HL-60 (cell line): ENCODE measurements at regions not wholly inside any gene's neighbourhood (a gene's known extent, or its start where the extent isn't known, plus 50 kb on each side); places are given as distances from the start of the nearest gene placed in this dataset.

Experiments used
- DNase-seq, 2 experiments: peaks; one replicate each; pipeline ENCODE4 v3.0.0-alpha.2; 2010 to 2020; ENCODE audit warnings: low read depth in 1 of 2, low spot score in 1 of 2
- H3K27ac ChIP-seq: fragments of 250-450 bp; sonication (Bioruptor Pico); replicated peaks from 2 replicates; pipeline ENCODE4 v1.5.1; 2020; ENCODE audit warnings: mild to moderate bottlenecking, moderate library complexity
- H3K27me3 ChIP-seq: fragments of 250-450 bp; sonication (Bioruptor Pico); 2 replicates; pipeline ENCODE4 v1.5.1; 2021; ENCODE audit warnings: mild to moderate bottlenecking, moderate library complexity; ENCODE audit not compliant: insufficient read depth, poor library complexity, severe bottlenecking
- H3K4me3 ChIP-seq: replicated peaks from 2 replicates; pipeline ENCODE4 v1.5.1; 2011; ENCODE audit warnings: mild to moderate bottlenecking, control low read depth, low read length; ENCODE audit not compliant: insufficient read depth
- GABPA ChIP-seq: IDR thresholded peaks from 2 replicates; pipeline ENCODE4 v1.6.1; 2012; ENCODE audit warnings: low read depth
- POLR2AphosphoS5 ChIP-seq: IDR thresholded peaks from 2 replicates; pipeline ENCODE4 v1.6.1; 2012; ENCODE audit warnings: low read depth
- SPI1 ChIP-seq: IDR thresholded peaks from 2 replicates; pipeline ENCODE4 v1.6.1; 2012; ENCODE audit warnings: low read depth, mild to moderate bottlenecking, borderline replicate concordance
- TF ChIP-seq, protein P1 (sequence below): IDR thresholded peaks from one replicate; pipeline ENCODE4 v1.5.1; 2011; ENCODE audit warnings: low read length, control low read depth, inconsistent platforms; ENCODE audit not compliant: insufficient read depth
- TF ChIP-seq, protein P2 (sequence below): IDR thresholded peaks from 2 replicates; pipeline ENCODE4 v1.6.1; 2012; ENCODE audit warnings: low read depth; ENCODE audit not compliant: insufficient replicate concordance

DNA sequence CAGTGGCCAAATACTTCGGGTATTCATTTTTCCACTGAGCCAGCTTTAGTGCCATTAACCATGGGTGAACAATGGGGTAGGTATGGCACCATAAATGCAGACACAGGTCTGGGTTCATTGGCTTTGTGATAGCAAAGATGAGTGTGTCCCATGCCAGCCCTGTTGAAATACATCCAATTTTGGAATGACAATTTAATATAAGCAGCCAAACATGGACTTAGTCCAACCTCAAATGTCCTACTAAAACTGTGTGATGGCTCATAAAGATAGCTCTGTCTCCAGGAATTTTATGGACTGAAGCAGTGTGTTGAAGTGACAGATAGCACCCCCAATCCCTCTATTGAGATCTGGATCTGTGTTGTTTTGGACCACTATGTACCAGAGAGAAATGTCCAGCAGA is 514.9 kb downstream of the RASEF start:
- DNase-seq: no peak
- H3K27ac ChIP-seq: no peak overlapping the region
- H3K27me3 ChIP-seq: no peaks in the 10 kb centered on the region
- TF ChIP-seq POLR2AphosphoS5 (no peak), SPI1 (no peak), GABPA (no peak)
- TF ChIP-seq, protein P1, sequence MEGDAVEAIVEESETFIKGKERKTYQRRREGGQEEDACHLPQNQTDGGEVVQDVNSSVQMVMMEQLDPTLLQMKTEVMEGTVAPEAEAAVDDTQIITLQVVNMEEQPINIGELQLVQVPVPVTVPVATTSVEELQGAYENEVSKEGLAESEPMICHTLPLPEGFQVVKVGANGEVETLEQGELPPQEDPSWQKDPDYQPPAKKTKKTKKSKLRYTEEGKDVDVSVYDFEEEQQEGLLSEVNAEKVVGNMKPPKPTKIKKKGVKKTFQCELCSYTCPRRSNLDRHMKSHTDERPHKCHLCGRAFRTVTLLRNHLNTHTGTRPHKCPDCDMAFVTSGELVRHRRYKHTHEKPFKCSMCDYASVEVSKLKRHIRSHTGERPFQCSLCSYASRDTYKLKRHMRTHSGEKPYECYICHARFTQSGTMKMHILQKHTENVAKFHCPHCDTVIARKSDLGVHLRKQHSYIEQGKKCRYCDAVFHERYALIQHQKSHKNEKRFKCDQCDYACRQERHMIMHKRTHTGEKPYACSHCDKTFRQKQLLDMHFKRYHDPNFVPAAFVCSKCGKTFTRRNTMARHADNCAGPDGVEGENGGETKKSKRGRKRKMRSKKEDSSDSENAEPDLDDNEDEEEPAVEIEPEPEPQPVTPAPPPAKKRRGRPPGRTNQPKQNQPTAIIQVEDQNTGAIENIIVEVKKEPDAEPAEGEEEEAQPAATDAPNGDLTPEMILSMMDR: no peak
- TF ChIP-seq, protein P2, sequence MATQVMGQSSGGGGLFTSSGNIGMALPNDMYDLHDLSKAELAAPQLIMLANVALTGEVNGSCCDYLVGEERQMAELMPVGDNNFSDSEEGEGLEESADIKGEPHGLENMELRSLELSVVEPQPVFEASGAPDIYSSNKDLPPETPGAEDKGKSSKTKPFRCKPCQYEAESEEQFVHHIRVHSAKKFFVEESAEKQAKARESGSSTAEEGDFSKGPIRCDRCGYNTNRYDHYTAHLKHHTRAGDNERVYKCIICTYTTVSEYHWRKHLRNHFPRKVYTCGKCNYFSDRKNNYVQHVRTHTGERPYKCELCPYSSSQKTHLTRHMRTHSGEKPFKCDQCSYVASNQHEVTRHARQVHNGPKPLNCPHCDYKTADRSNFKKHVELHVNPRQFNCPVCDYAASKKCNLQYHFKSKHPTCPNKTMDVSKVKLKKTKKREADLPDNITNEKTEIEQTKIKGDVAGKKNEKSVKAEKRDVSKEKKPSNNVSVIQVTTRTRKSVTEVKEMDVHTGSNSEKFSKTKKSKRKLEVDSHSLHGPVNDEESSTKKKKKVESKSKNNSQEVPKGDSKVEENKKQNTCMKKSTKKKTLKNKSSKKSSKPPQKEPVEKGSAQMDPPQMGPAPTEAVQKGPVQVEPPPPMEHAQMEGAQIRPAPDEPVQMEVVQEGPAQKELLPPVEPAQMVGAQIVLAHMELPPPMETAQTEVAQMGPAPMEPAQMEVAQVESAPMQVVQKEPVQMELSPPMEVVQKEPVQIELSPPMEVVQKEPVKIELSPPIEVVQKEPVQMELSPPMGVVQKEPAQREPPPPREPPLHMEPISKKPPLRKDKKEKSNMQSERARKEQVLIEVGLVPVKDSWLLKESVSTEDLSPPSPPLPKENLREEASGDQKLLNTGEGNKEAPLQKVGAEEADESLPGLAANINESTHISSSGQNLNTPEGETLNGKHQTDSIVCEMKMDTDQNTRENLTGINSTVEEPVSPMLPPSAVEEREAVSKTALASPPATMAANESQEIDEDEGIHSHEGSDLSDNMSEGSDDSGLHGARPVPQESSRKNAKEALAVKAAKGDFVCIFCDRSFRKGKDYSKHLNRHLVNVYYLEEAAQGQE: no peak
- H3K4me3 ChIP-seq: no peak overlapping the region

GRCh38 chr9:82549174-82549821 is 513.6 kb downstream of the RASEF start:
- Histone ChIP-seq H3K27ac (no peak overlapping the region), H3K4me3 (no peak overlapping the region), H3K27me3 (no peaks in the 10 kb centered on the region)
- no peak for DNase-seq
- no peak for TF ChIP-seq GABPA
- TF ChIP-seq, protein P2: no peak
- no peak for TF ChIP-seq SPI1
- TF ChIP-seq, protein P1: no peak
- TF ChIP-seq POLR2AphosphoS5: no peak

DNA sequence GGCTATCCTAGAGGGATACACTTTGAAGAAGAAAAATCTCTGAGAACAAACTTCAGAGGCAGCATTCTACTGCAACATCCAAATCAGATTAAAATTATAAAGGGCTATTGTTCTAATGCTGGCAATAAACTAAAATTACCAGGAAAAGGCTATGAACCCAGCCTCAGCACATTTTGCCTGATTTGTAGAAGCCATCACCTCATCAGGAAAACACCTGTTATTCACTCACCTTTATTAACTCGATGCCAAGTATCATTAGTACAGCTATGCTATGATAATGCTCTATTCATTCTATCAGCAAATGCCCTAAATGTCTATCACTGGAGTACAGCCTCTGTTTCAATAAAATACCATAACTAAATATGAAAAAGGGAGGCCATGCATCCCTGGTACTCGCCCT is 510.2 kb downstream of the RASEF start:
- no peak overlapping the region for H3K4me3 ChIP-seq
- no peak overlapping the region for H3K27ac ChIP-seq
- DNase-seq: no peak
- TF ChIP-seq, protein P1: no peak
- TF ChIP-seq SPI1 (no peak), POLR2AphosphoS5 (no peak), GABPA (no peak)
- TF ChIP-seq, protein P2: no peak
- no peaks in the 10 kb centered on the region for H3K27me3 ChIP-seq
